Endodermal cell (in vitro differentiated cells): ENCODE measurements at regions not wholly inside any gene's neighbourhood (a gene's known extent, or its start where the extent isn't known, plus 50 kb on each side); places are given as distances from the start of the nearest gene placed in this dataset.
A peak's percentile ranks its signal among the peaks of the same experiment; 100 is the strongest.
"Not testable (repeated sequence)": the region's sequence is repeated elsewhere in the genome, so short reads cannot be mapped to it uniquely, and the experiment has no call there.

ENCODE experiments used
- DNase-seq: peaks from one replicate; pipeline ENCODE4 v3.0.0-alpha.2; 2017
- H3K27ac ChIP-seq: 2 replicates; pipeline ENCODE4 v1.5.1; 2013; ENCODE audit warnings: mild to moderate bottlenecking, low read depth, low read length, moderate library complexity
- H3K27me3 ChIP-seq: 2 replicates; pipeline ENCODE4 v1.6.1; 2013; ENCODE audit warnings: mild to moderate bottlenecking, low read length, moderate library complexity; ENCODE audit not compliant: insufficient read depth, control insufficient read depth, poor library complexity, severe bottlenecking
- H3K36me3 ChIP-seq: 2 replicates; pipeline ENCODE4 v1.7.0; 2013; ENCODE audit warnings: mild to moderate bottlenecking, low read length, moderate library complexity; ENCODE audit not compliant: control insufficient read depth, insufficient read depth
- H3K4me1 ChIP-seq: one replicate; pipeline ENCODE4 v1.7.0; 2013; ENCODE audit warnings: low read length; ENCODE audit not compliant: control insufficient read depth, insufficient read depth
- H3K4me3 ChIP-seq: 2 replicates; pipeline ENCODE4 v1.5.1; 2013; ENCODE audit warnings: mild to moderate bottlenecking, low read length, moderate library complexity
- H3K9ac ChIP-seq: 2 replicates; pipeline ENCODE4 v1.6.1; 2013; ENCODE audit warnings: mild to moderate bottlenecking, low read length, moderate library complexity; ENCODE audit not compliant: poor library complexity, severe bottlenecking; ENCODE audit errors: extremely low read depth
- H3K9me3 ChIP-seq: 2 replicates; pipeline ENCODE4 v1.6.1; 2013; ENCODE audit warnings: mild to moderate bottlenecking, low read length, moderate library complexity; ENCODE audit not compliant: control insufficient read depth
- H3K27ac Mint-ChIP-seq: 2 replicates; pipeline ENCODE4 v1.8.0; 2020; ENCODE audit warnings: mixed read lengths
- H3K27me3 Mint-ChIP-seq: 2 replicates; pipeline ENCODE4 v1.8.0; 2021; ENCODE audit warnings: mild to moderate bottlenecking, mixed read lengths; ENCODE audit not compliant: insufficient read depth
- H3K36me3 Mint-ChIP-seq: 2 replicates; pipeline ENCODE4 v1.8.0; 2020; ENCODE audit warnings: low read depth, mixed read lengths
- H3K4me1 Mint-ChIP-seq: 2 replicates; pipeline ENCODE4 v1.8.0; 2020; ENCODE audit warnings: mixed read lengths
- H3K4me3 Mint-ChIP-seq: 2 replicates; pipeline ENCODE4 v1.8.0; 2020; ENCODE audit warnings: mild to moderate bottlenecking, moderate library complexity, mixed read lengths
- H3K9me3 Mint-ChIP-seq: 2 replicates; pipeline ENCODE4 v1.8.0; 2020; ENCODE audit warnings: mild to moderate bottlenecking, mixed read lengths
- CTCF ChIP-seq: fragments of 200-600 bp; sonication (generic); conservative IDR thresholded peaks from 2 replicates; pipeline ENCODE4 v1.5.0; 2021; ENCODE audit warnings: antibody characterized with exemption, mild to moderate bottlenecking
- WGBS, 2 experiments: methylation state at CpG; one replicate each; pipeline versions ENCODE4 v1.1.5 to v1.1.7; 2013; ENCODE audit warnings: missing lambda C conversion rate in 2 of 2, mixed read lengths in 1 of 2; ENCODE audit not compliant: insufficient coverage in 1 of 2, insufficient read length in 1 of 2; 5-methylcytosine and 5-hydroxymethylcytosine counted together

DNA sequence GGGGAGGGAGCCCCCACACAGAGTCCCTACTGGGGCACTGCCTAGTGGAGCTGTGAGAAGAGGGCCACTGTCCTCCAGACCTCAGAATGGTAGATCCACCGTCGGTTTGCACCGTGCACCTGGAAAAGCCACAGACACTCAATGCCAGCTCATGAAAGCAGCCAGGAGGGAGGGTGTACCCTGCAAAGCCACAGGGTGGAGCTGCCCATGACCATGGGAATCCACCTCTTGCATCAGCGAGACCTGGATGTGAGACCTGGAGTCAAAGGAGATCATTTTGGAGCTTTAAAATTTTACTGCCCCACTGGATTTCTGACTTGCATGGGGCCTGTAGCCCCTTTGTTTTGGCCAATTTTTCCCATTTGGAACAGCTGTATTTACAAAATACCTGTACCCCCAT is 188.1 kb upstream of the IRX4 start:
- not testable (repeated sequence) for H3K27me3 ChIP-seq, H3K4me3 ChIP-seq, H3K27ac Mint-ChIP-seq, H3K9ac ChIP-seq, H3K4me3 Mint-ChIP-seq, H3K9me3 ChIP-seq, H3K27ac ChIP-seq, H3K36me3 Mint-ChIP-seq, H3K9me3 Mint-ChIP-seq, H3K4me1 ChIP-seq, H3K36me3 ChIP-seq, H3K27me3 Mint-ChIP-seq
- DNase-seq, result peak; percentile 55
- 86 to 93% methylated on average over 4 of the region's 4 CpGs for WGBS, 2 experiments
- H3K4me1 Mint-ChIP-seq, result peaks cover 17% of the 10 kb centered on the region
- peak; percentile 52 for TF ChIP-seq CTCF

DNA sequence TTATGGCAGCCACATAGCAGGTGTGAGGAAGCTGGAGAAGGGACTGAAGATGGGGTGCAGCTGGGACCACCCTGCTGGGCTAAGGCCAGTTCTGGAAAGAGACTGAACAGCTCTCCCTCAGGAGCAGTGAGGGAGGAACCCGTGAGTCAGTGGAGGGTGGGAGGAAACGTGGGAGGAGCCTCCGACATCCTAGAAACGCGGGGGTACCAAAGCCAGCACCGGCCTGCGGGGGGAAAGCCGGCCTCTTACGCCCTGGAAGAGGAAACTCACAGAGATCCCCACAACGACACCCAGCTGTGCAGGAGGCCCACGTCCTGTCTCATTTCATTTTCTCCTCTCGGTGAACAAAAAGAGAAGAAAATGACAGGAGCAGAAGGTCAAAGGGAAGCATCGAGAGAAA is 185.8 kb upstream of the IRX4 start:
- H3K9me3 Mint-ChIP-seq, result peaks cover under 1% of the 10 kb centered on the region

GRCh38 chr5:2066373-2066772 is 183.6 kb upstream of the IRX4 start:
- no peak for TF ChIP-seq CTCF
- Histone ChIP-seq H3K9ac (no peak overlapping the region), H3K4me3 (no peak overlapping the region), H3K27me3 (no peaks in the 10 kb centered on the region), H3K27ac (no peak overlapping the region), H3K36me3 (no peaks in the 10 kb centered on the region), H3K9me3 (no peaks in the 10 kb centered on the region), H3K4me1 (no peaks in the 10 kb centered on the region)
- 86 to 90% methylated on average over 15 to 17 of the region's 17 CpGs for WGBS, 2 experiments
- H3K36me3 Mint-ChIP-seq, result peaks cover 2% of the 10 kb centered on the region
- DNase-seq, result no peak
- H3K27ac Mint-ChIP-seq, result no peak overlapping the region
- H3K4me3 Mint-ChIP-seq, result no peak overlapping the region
- H3K9me3 Mint-ChIP-seq, result peaks cover 2% of the 10 kb centered on the region
- peaks cover 5% of the 10 kb centered on the region for H3K4me1 Mint-ChIP-seq
- peaks cover 7% of the 10 kb centered on the region for H3K27me3 Mint-ChIP-seq

More for the DNA sequence above, 185.8 kb upstream of the IRX4 start:
- H3K27me3 Mint-ChIP-seq, result peaks cover 7% of the 10 kb centered on the region
- peaks cover 2% of the 10 kb centered on the region for H3K36me3 Mint-ChIP-seq
- Histone ChIP-seq H3K27me3 (no peaks in the 10 kb centered on the region), H3K9me3 (no peaks in the 10 kb centered on the region), H3K4me1 (no peaks in the 10 kb centered on the region), H3K9ac (no peak overlapping the region), H3K27ac (no peak overlapping the region), H3K4me3 (no peak overlapping the region), H3K36me3 (no peaks in the 10 kb centered on the region)
- H3K4me3 Mint-ChIP-seq, result no peak overlapping the region
- 80 to 81% methylated on average over 6 to 13 of the region's 13 CpGs for WGBS, 2 experiments
- no peak overlapping the region for H3K27ac Mint-ChIP-seq
- no peak for TF ChIP-seq CTCF
- H3K4me1 Mint-ChIP-seq, result peaks cover 5% of the 10 kb centered on the region
- DNase-seq, result no peak

- H3K4me1 ChIP-seq, H3K36me3 ChIP-seq, H3K27ac Mint-ChIP-seq, H3K9me3 ChIP-seq, H3K9me3 Mint-ChIP-seq, H3K27me3 ChIP-seq, H3K9ac ChIP-seq, H3K4me3 ChIP-seq, H3K4me1 Mint-ChIP-seq, DNase-seq, H3K36me3 Mint-ChIP-seq, H3K4me3 Mint-ChIP-seq, H3K27ac ChIP-seq, H3K27me3 Mint-ChIP-seq: not testable (repeated sequence)
- WGBS, 2 experiments, result 89 to 92% methylated on average over 1 to 2 of the region's 2 CpGs
These were observed 180.7 kb upstream of the IRX4 start for GRCh38 chr5:2063380-2063779.
